HepG2 (cell line): ENCODE measurements at regions not wholly inside any gene's neighbourhood (a gene's known extent, or its start where the extent isn't known, plus 50 kb on each side); places are given as distances from the start of the nearest gene placed in this dataset.

Experiments
- FOXO4 ChIP-seq: sonication (generic); formaldehyde crosslinking; conservative IDR thresholded peaks from 2 replicates; pipeline ENCODE4 v1.8.1; 2023; ENCODE audit warnings: missing genetic modification reagents
- GABPA ChIP-seq, 2 experiments: IDR thresholded peaks; 2 replicates each; pipeline ENCODE4 v1.6.1; 2011 to 2016; ENCODE audit warnings: low read depth in 2 of 2, low read length in 1 of 2, missing biosample characterization in 1 of 2, missing genetic modification characterization in 1 of 2
- HDAC2 ChIP-seq: sonication (generic); formaldehyde crosslinking; IDR thresholded peaks from 2 replicates; pipeline ENCODE4 v1.4.0; 2020; ENCODE audit warnings: missing genetic modification reagents
- SATB2 ChIP-seq: sonication (generic); formaldehyde crosslinking; IDR thresholded peaks from 2 replicates; pipeline ENCODE4 v1.5.0; 2020; ENCODE audit warnings: missing genetic modification reagents
- SMARCC2 ChIP-seq: fragments of 450-650 bp; IDR thresholded peaks from 2 replicates; pipeline ENCODE4 v1.6.1; 2017; ENCODE audit warnings: antibody characterized with exemption, mild to moderate bottlenecking
- ZBTB40 ChIP-seq, 2 experiments: fragments of 450-650 bp in 1 of 2; sonication (generic) in 1 of 2; formaldehyde crosslinking in 1 of 2; IDR thresholded peaks; 2 replicates each; pipeline versions ENCODE4 v1.6.1 to v1.8.0; 2016 to 2022; ENCODE audit warnings: antibody characterized with exemption in 1 of 2, mild to moderate bottlenecking in 1 of 2, missing genetic modification reagents in 1 of 2
- ZNF564 ChIP-seq: sonication (generic); formaldehyde crosslinking; IDR thresholded peaks from 2 replicates; pipeline ENCODE4 v1.8.1; 2023; ENCODE audit warnings: mild to moderate bottlenecking, missing genetic modification reagents

GRCh38 chr16:56106527-56106926 is 84.8 kb upstream of the GNAO1 start (continued):
- TF ChIP-seq ZBTB40 (IDR thresholded peaks at IDR 0.05) = no peak
- no peak for TF ChIP-seq ZBTB40 (CRISPR knock-in tag; IDR thresholded peaks at IDR 0.05)
- no peak for TF ChIP-seq FOXO4 (CRISPR knock-in tag)
- no peak for TF ChIP-seq SMARCC2
- no peak for TF ChIP-seq SATB2 (CRISPR knock-in tag)
- TF ChIP-seq ZNF564 (CRISPR knock-in tag) = no peak
- no peak for TF ChIP-seq GABPA (IDR thresholded peaks at IDR 0.05; ENCODE audit: low read depth, low read length)
- TF ChIP-seq GABPA (CRISPR knock-in tag; IDR thresholded peaks at IDR 0.05; ENCODE audit: low read depth) = no peak
- no peak for TF ChIP-seq HDAC2
